T-helper 17 cell (primary cell): ENCODE measurements at regions not wholly inside any gene's neighbourhood (a gene's known extent, or its start where the extent isn't known, plus 50 kb on each side); places are given as distances from the start of the nearest gene placed in this dataset.
"Not testable (repeated sequence)": the region's sequence is repeated elsewhere in the genome, so short reads cannot be mapped to it uniquely, and the experiment has no call there.

Experiments used
- ATAC-seq: fragments of 150-1000 bp; cut with Tn5 transposase; 2 replicates; pipeline ENCODE4 v1.10.0; 2021; ENCODE audit warnings: mild to moderate bottlenecking, moderate library complexity
- DNase-seq, 3 donors: peaks; one replicate each; pipeline versions ENCODE4 v3.0.0 to v3.0.0-alpha.2; 2020 to 2021
- H3K9me3 ChIP-seq: one replicate; pipeline ENCODE4 v1.7.0; 2013; ENCODE audit warnings: low read length, mild to moderate bottlenecking; ENCODE audit not compliant: control insufficient read depth, poor library complexity, severe bottlenecking
- H3K27ac Mint-ChIP-seq: one replicate; pipeline ENCODE4 v1.8.0; 2022; ENCODE audit warnings: mild to moderate bottlenecking, moderate library complexity, mixed read lengths
- H3K27me3 Mint-ChIP-seq: one replicate; pipeline ENCODE4 v1.8.0; 2022; ENCODE audit warnings: mixed read lengths
- H3K36me3 Mint-ChIP-seq: one replicate; pipeline ENCODE4 v1.8.0; 2022; ENCODE audit warnings: low read depth, mixed read lengths
- H3K4me1 Mint-ChIP-seq: one replicate; pipeline ENCODE4 v1.8.0; 2022; ENCODE audit warnings: mild to moderate bottlenecking, mixed read lengths
- H3K4me3 Mint-ChIP-seq: one replicate; pipeline ENCODE4 v1.8.0; 2022; ENCODE audit warnings: mild to moderate bottlenecking, moderate library complexity, mixed read lengths

DNA sequence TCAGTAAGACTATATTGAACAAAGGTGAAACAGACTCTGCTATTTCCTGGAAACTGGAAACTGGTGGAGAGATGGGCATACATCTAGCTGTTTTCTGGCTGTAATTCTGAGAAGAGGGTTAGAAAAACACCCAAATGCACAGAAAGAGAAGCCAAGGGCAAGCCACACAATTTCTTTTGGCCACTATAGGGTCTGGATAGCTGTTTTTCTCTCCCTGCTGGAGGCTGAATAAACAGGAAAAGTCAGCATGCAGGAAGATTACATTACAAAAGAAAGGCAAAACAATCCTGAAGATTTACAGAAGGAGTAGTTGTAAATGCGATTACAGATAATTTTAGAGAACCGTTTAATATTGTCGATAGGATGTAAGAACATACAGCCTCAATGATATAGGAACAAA is 186.2 kb upstream of the REG3G start:
- no peak overlapping the region for H3K27ac Mint-ChIP-seq
- H3K27me3 Mint-ChIP-seq: no peaks in the 10 kb centered on the region
- H3K36me3 Mint-ChIP-seq: no peaks in the 10 kb centered on the region
- no peak overlapping the region for H3K4me3 Mint-ChIP-seq
- DNase-seq: no peak
- no peaks in the 10 kb centered on the region for H3K4me1 Mint-ChIP-seq
- ATAC-seq: no peak
- H3K9me3 ChIP-seq: no peaks in the 10 kb centered on the region

DNA sequence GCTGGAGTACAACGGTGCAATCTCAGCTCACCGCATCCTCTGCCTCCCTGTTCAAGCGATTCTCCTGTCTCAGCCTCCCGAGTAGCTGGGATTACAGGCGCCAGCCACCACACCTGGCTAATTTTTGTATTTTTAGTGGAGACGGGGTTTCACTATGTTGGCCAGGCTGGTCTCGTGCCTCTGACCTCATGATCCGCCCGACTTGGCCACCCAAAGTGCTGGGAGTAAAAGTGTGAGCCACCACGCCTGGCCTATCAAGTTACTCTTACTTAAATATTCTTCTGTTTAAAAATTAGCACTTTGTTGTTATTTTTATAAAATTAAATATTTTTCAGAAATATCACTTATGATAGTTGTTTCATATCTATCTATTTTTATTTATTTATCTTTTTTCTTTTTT is 185.2 kb upstream of the REG3G start:
- DNase-seq, ATAC-seq, H3K9me3 ChIP-seq, H3K4me1 Mint-ChIP-seq, H3K27ac Mint-ChIP-seq, H3K27me3 Mint-ChIP-seq, H3K36me3 Mint-ChIP-seq, H3K4me3 Mint-ChIP-seq: not testable (repeated sequence)

DNA sequence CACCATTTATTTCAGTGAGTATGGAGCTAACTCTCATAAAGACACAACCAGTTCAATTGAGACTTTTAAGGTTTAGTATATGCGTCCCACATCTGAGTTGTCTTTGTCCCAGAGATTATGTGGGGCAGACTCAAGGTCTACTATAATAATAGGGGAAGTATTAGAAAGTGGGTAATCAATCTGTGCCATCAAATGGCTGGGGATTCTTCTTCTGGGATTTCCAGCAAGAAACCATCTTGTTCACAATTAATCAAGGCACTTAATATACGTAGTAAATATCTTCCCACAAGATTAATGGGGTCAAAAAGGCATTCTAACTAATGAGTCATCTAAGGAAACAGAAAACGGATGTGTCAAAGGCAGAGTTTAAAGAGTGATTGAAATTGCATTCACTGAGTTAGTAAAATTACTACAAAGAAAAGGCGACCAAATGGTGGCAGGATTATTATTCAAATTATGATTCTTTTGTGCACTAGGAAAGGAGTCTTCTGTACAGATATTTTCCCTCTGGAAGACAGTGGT is 179.8 kb upstream of the REG3G start:
- Mint-ChIP-seq H3K27ac (no peak overlapping the region), H3K36me3 (no peaks in the 10 kb centered on the region), H3K4me3 (no peak overlapping the region), H3K4me1 (no peaks in the 10 kb centered on the region), H3K27me3 (no peaks in the 10 kb centered on the region)
- no peaks in the 10 kb centered on the region for H3K9me3 ChIP-seq
- DNase-seq (no peak), ATAC-seq (no peak)

DNA sequence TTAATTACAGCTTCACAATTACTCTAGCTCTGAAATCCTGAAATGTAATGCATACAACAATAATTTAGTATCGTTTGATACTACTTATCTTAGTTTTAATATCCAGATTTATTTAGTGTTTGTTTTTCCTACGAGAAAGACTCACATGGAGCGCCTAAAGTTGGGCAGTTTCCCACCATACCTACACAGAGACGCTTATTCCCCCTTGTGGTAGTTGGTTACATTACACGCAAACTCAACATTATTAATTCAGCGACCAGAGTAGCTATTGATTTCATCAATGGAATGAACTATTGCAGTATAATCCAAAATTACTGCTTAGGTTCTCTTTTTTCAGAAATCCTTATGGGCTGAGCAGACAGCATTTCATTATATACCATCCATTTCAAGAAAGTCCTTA is 164.0 kb upstream of the REG3G start:
- ATAC-seq (no peak), DNase-seq (no peak)
- no peaks in the 10 kb centered on the region for H3K36me3 Mint-ChIP-seq
- H3K9me3 ChIP-seq: no peaks in the 10 kb centered on the region
- no peaks in the 10 kb centered on the region for H3K27me3 Mint-ChIP-seq
- H3K27ac Mint-ChIP-seq: no peak overlapping the region
- H3K4me1 Mint-ChIP-seq: no peaks in the 10 kb centered on the region
- H3K4me3 Mint-ChIP-seq: no peak overlapping the region

DNA sequence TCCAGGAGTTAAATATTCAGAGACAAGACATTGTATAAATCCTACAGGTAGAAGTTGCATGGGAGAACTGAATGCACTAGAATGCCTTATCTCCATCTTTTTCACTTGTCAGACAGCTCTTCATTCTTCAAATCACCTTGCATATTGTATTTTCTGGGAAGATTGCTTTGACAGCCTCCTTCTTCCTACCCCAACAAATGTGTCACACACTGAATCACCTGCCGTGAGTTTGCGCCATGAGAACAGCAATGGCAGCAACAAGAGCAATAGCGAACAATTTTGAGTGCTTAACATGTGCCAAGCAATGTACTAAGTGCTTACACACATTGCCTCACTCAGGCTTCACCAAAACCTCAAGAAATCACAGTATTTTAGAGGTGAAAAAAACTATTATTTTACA is 161.3 kb upstream of the REG3G start:
- no peak for ATAC-seq
- Mint-ChIP-seq H3K4me3 (no peak overlapping the region), H3K36me3 (no peaks in the 10 kb centered on the region), H3K27me3 (no peaks in the 10 kb centered on the region), H3K4me1 (no peaks in the 10 kb centered on the region), H3K27ac (no peak overlapping the region)
- no peaks in the 10 kb centered on the region for H3K9me3 ChIP-seq
- DNase-seq: no peak

DNA sequence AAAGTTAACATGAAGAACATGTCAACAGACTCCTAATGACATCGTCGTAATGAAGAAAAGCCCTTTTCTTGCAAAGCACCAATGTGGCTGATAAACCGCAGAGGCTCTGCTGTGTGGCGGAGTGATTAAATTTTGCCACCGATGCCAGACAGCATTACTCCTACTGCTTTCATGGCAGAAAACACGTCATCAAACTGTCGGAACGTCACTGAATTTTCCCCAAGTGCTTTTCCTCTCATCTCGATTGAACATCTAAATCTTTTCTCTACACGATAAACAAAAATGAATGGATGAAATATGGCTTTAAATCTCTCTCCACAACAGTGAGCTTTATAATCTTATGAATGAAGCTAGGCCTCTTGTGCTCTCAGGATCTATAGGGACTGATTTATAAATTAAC is 159.8 kb upstream of the REG3G start:
- H3K9me3 ChIP-seq: no peaks in the 10 kb centered on the region
- no peaks in the 10 kb centered on the region for H3K36me3 Mint-ChIP-seq
- no peaks in the 10 kb centered on the region for H3K27me3 Mint-ChIP-seq
- H3K4me3 Mint-ChIP-seq: no peak overlapping the region
- H3K27ac Mint-ChIP-seq: no peak overlapping the region
- ATAC-seq: no peak
- DNase-seq: no peak
- no peaks in the 10 kb centered on the region for H3K4me1 Mint-ChIP-seq

DNA sequence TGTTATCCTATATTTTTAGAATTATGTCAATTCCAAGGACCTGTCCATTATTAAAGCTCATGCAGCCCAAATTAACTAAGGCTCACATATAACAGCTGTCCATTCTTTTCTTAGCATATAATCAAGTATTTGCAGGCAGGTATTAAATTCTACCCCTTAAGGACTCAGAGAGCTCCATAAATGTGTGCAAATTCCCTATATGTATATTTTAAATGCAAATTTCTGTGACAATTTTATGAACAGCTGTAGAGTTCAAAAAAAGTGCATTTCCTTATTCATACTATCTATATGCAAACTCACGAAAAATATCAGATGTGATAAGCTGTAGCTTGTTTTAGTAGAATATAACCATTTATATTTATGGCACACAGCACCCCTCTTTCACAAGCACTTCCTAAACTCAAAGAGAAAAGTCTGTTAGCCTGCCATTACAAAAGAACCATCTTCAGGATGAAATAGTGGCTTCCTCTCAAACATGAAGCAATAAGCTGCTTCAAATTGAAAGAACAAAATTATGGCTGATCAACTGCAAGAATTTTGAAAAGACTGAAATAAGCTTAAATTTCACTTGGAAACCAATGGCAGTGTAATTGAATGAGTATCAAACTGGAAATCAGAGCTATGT is 155.0 kb upstream of the REG3G start:
- Mint-ChIP-seq H3K27me3 (no peaks in the 10 kb centered on the region), H3K4me1 (no peaks in the 10 kb centered on the region), H3K4me3 (no peak overlapping the region), H3K27ac (no peak overlapping the region), H3K36me3 (no peaks in the 10 kb centered on the region)
- DNase-seq: no peak
- H3K9me3 ChIP-seq: no peaks in the 10 kb centered on the region
- no peak for ATAC-seq

DNA sequence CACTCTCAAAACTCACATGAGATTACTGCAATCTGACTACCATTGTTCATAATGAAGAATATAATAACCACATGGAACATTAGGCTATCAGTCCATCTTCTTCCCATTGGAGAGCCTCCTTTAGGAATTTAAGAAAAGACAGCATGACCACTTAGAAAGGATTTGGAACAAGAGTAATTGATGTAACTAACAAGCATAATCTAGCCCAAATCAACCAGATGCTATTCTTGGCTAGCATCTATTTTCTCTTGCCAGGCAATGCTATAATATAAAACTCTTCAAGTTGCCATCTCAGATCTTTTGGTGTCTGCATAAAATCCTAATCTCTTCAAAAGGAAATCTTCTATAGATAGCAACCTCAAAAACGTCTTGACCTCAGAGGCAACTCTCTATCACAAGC is 152.0 kb upstream of the REG3G start:
- no peak for DNase-seq
- H3K4me1 Mint-ChIP-seq: no peaks in the 10 kb centered on the region
- H3K4me3 Mint-ChIP-seq: no peak overlapping the region
- H3K27ac Mint-ChIP-seq: no peak overlapping the region
- no peaks in the 10 kb centered on the region for H3K36me3 Mint-ChIP-seq
- no peaks in the 10 kb centered on the region for H3K27me3 Mint-ChIP-seq
- H3K9me3 ChIP-seq: no peaks in the 10 kb centered on the region
- no peak for ATAC-seq

DNA sequence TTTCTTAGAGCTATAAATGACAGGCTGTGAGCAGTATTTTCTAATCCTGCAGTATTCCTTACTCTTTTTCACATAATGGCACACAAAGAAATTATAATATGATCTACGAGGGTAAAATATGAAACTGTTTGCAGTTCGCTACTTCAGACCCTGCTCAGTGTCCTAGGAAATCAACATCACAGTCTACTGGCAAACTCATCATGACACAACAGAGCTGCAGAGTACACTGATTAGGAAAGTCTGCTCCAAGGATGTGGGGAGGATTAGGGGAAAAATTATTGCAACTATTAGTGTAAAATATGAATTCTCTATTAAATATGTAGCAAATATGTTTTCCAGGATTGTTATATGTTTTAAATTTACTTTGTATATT is 149.2 kb upstream of the REG3G start:
- Mint-ChIP-seq H3K27ac (no peak overlapping the region), H3K4me1 (no peaks in the 10 kb centered on the region), H3K36me3 (no peaks in the 10 kb centered on the region), H3K4me3 (no peak overlapping the region), H3K27me3 (no peaks in the 10 kb centered on the region)
- DNase-seq (no peak), ATAC-seq (no peak)
- no peaks in the 10 kb centered on the region for H3K9me3 ChIP-seq

DNA sequence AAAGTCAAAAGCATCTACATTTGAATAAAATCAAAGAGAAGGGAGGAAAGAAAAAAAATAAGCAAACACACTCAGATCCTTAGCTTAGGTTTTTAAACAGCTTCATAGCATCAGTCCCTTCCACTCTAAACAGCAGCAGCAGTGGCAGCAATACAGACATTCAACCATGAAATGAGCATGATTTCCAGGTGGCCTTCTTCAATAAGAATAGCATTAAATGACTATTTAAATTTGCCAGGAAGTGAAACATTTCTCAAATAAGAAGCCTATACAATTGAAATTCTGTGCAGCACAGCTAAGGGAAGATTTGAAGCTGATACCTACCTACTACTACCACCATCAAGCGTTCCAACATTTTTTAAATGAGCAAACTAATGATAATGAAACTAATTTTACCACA is 138.1 kb upstream of the REG3G start:
- Mint-ChIP-seq H3K27me3 (no peaks in the 10 kb centered on the region), H3K36me3 (no peaks in the 10 kb centered on the region), H3K4me1 (no peaks in the 10 kb centered on the region), H3K27ac (no peak overlapping the region), H3K4me3 (no peak overlapping the region)
- peaks cover 2% of the 10 kb centered on the region for H3K9me3 ChIP-seq
- DNase-seq (no peak), ATAC-seq (no peak)

DNA sequence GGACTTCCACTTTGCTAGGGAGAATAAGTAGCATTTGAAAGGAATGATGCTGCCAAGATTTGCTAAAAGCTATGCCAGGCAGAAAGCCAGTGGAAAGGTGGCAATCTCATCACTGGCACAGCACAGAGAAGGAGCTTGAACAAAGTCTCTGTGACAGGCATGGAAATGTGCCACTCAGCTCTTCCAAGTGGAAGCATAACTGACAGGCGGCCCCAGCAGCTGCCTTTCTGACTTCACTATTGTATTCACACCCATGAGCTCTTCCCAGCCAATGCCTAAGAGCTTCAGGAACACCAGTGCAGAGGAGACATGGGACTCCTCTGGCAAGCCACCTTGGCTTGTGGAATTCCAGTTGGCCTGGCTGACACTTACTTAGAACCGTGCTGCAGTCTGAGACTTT is 134.6 kb upstream of the REG3G start:
- H3K27me3 Mint-ChIP-seq: no peaks in the 10 kb centered on the region
- H3K27ac Mint-ChIP-seq: no peak overlapping the region
- DNase-seq: no peak
- no peak overlapping the region for H3K4me3 Mint-ChIP-seq
- no peaks in the 10 kb centered on the region for H3K4me1 Mint-ChIP-seq
- no peaks in the 10 kb centered on the region for H3K36me3 Mint-ChIP-seq
- no peaks in the 10 kb centered on the region for H3K9me3 ChIP-seq
- no peak for ATAC-seq

DNA sequence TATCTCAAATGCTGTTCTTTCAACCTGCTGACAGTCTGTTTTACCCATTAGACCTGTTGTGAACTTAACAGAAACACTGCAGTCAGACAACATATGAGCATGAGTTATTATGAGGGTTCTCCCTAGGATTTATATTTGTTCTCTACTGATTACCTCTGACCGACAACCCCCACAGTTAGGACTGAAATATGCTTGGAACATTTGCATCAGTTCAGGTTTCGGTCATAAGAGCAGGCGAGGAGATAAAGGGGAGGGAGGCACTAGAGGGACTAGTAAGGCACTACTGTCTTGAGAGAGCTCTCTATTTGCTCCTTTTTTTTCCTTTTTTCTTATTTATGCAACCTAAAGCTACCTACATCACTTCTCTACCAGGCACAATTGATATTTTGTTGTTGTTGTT is 133.2 kb upstream of the REG3G start:
- no peak overlapping the region for H3K4me3 Mint-ChIP-seq
- H3K4me1 Mint-ChIP-seq: no peaks in the 10 kb centered on the region
- H3K27ac Mint-ChIP-seq: no peak overlapping the region
- no peaks in the 10 kb centered on the region for H3K9me3 ChIP-seq
- no peaks in the 10 kb centered on the region for H3K36me3 Mint-ChIP-seq
- no peaks in the 10 kb centered on the region for H3K27me3 Mint-ChIP-seq
- DNase-seq (no peak), ATAC-seq (no peak)

DNA sequence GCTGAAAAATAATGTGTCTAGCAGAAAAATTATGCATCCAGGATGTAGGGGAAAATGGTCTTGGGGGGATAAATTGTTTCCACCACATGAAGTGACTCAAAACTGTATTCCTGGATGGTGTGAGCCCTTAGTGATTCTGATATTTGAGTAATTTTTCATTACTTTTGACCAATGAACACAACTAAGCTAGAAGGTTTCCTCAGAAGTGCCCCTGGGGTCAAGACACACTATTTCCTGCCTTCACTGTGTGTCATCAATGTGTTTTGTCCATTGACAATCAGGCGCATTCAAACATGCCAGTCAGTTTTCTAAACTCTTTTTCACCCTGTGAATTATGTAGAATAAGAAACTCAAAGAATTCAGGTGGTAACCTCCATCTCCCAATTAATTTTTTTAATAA is 130.5 kb upstream of the REG3G start:
- no peaks in the 10 kb centered on the region for H3K9me3 ChIP-seq
- Mint-ChIP-seq H3K36me3 (no peaks in the 10 kb centered on the region), H3K27ac (no peak overlapping the region), H3K27me3 (no peaks in the 10 kb centered on the region), H3K4me1 (no peaks in the 10 kb centered on the region), H3K4me3 (no peak overlapping the region)
- DNase-seq: no peak
- no peak for ATAC-seq

DNA sequence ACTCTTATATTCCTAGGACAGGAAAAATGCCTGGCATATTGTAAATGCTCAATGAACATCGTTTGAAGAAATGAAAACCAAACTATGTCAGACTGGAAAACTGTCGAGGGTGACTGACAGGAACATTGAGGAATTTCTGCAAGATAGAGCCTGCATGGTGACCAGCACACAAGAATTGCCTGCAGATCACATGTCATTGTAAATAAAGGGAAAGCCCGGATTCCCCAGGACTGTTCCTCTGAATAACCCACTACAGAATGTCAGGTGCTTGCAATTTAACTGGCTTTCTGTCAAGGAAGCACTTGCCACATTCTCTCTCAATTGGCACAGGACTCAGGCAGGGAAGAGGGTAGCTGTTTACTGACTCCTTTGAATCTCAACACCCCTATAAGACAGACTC is 129.0 kb upstream of the REG3G start:
- no peaks in the 10 kb centered on the region for H3K9me3 ChIP-seq
- Mint-ChIP-seq H3K27me3 (no peaks in the 10 kb centered on the region), H3K36me3 (no peaks in the 10 kb centered on the region), H3K4me1 (no peaks in the 10 kb centered on the region), H3K27ac (no peak overlapping the region), H3K4me3 (no peak overlapping the region)
- no peak for DNase-seq
- ATAC-seq: no peak
